A549 (cell line): ENCODE measurements at regions not wholly inside any gene's neighbourhood (a gene's known extent, or its start where the extent isn't known, plus 50 kb on each side); places are given as distances from the start of the nearest gene placed in this dataset.

Experiments used
- ATAC-seq, 2 experiments: fragments of 200-7000 bp in 1 of 2; fragments of >200 bp in 1 of 2; cut with Nextera tagmentation in 1 of 2; cut with Tn5 transposase in 1 of 2; 3 replicates each; pipeline versions ENCODE4 v1.8.0 to v1.9.1; 2018 to 2020; ENCODE audit warnings: mild to moderate bottlenecking in 1 of 2, moderate library complexity in 1 of 2
- CTCF ChIA-PET: fragments of 300-600 bp; sonication (Branson Sonifier 250); formaldehyde crosslinking; extraction: SDS; loops from one replicate; lab custom pipeline; 2021; ENCODE audit warnings: antibody characterized with exemption, inconsistent platforms; lab: Yijun Ruan, JAX
- POLR2A ChIA-PET: fragments of 350-600 bp; formaldehyde crosslinking; extraction: SDS; loops from one replicate; lab custom pipeline; 2021; ENCODE audit warnings: antibody characterized with exemption, inconsistent platforms; lab: Yijun Ruan, JAX
- DNase-seq, 2 experiments: peaks; one replicate each; pipeline versions ENCODE4 v3.0.0 to v3.0.0-alpha.2; 2011 to 2016; ENCODE audit warnings: low read depth in 1 of 2, low spot score in 1 of 2
- FAIRE-seq: peaks from 2 replicates; lab custom pipeline; 2011; peaks lifted over from hg19 to GRCh38; lab: Jason Lieb, UNC
- H3K27ac ChIP-seq, 2 experiments: fragments of >200 bp; sonication (Bioruptor Twin); formaldehyde crosslinking; 3 replicates each; pipeline ENCODE4 v1.5.1; 2016 to 2017
- H3K4me1 ChIP-seq: fragments of >200 bp; sonication (Bioruptor Twin); formaldehyde crosslinking; 3 replicates; pipeline ENCODE4 v1.6.1; 2016
- H3K4me2 ChIP-seq: fragments of >200 bp; sonication (Bioruptor Twin); formaldehyde crosslinking; 3 replicates; pipeline ENCODE4 v1.6.1; 2016
- H3K4me3 ChIP-seq: fragments of >200 bp; sonication (Bioruptor Twin); formaldehyde crosslinking; 3 replicates; pipeline ENCODE4 v1.5.1; 2016
- H3K9me3 ChIP-seq: fragments of >200 bp; sonication (Bioruptor Twin); formaldehyde crosslinking; 3 replicates; pipeline ENCODE4 v1.6.1; 2016
- BHLHE40 ChIP-seq: IDR thresholded peaks from 2 replicates; pipeline ENCODE4 v1.6.1; 2012; ENCODE audit warnings: low read depth, low read length, inconsistent platforms
- CBX8 ChIP-seq: fragments of 200-600 bp; sonication (generic); IDR thresholded peaks from 2 replicates; pipeline ENCODE4 v1.6.1; 2016
- CHD4 ChIP-seq: fragments of 200-600 bp; sonication (generic); IDR thresholded peaks from 2 replicates; pipeline ENCODE4 v1.6.1; 2016; ENCODE audit warnings: antibody characterized with exemption, mild to moderate bottlenecking, borderline replicate concordance
- EHF ChIP-seq: fragments of 250-450 bp; sonication (Bioruptor Pico); IDR thresholded peaks from 2 replicates; pipeline ENCODE4 v1.5.0; 2020; ENCODE audit warnings: mild to moderate bottlenecking
- EHMT2 ChIP-seq: fragments of 200-600 bp; sonication (generic); IDR thresholded peaks from 2 replicates; pipeline ENCODE4 v1.6.1; 2016; ENCODE audit warnings: antibody characterized with exemption, low read depth, mild to moderate bottlenecking, moderate library complexity
- ESRRA ChIP-seq: fragments of 150-350 bp; IDR thresholded peaks from 2 replicates; pipeline ENCODE4 v1.6.1; 2014; ENCODE audit warnings: mild to moderate bottlenecking, low read length, borderline replicate concordance
- FOSL2 ChIP-seq, 2 experiments: fragments of 450-650 bp in 1 of 2; fragments of >200 bp in 1 of 2; sonication (Bioruptor Twin) in 1 of 2; formaldehyde crosslinking; IDR thresholded peaks; 2 replicates each; pipeline versions ENCODE4 v1.5.0 to v1.6.1; 2016 to 2020; ENCODE audit warnings: mild to moderate bottlenecking in 1 of 2, moderate library complexity in 1 of 2
- GATA3 ChIP-seq: IDR thresholded peaks from 2 replicates; pipeline ENCODE4 v1.6.1; 2012; ENCODE audit warnings: borderline replicate concordance
- HDAC2 ChIP-seq: fragments of 200-600 bp; sonication (generic); IDR thresholded peaks from 2 replicates; pipeline ENCODE4 v1.6.1; 2016
- HEYL ChIP-seq: fragments of 250-450 bp; sonication (Bioruptor Pico); IDR thresholded peaks from 2 replicates; pipeline ENCODE4 v1.8.0; 2021; ENCODE audit warnings: mild to moderate bottlenecking, moderate library complexity
- KDM1A ChIP-seq: fragments of 200-600 bp; sonication (generic); IDR thresholded peaks from 2 replicates; pipeline ENCODE4 v1.6.1; 2016; ENCODE audit warnings: low read depth, mild to moderate bottlenecking
- MAZ ChIP-seq: fragments of 150-350 bp; IDR thresholded peaks from 2 replicates; pipeline ENCODE4 v1.6.1; 2014; ENCODE audit warnings: antibody characterized with exemption, low read depth, low read length, borderline replicate concordance
- NFE2L2 ChIP-seq: fragments of 150-350 bp; conservative IDR thresholded peaks from 2 replicates; pipeline ENCODE4 v1.6.1; 2014; ENCODE audit warnings: low read length
- NPAS2 ChIP-seq: fragments of 250-450 bp; sonication (Bioruptor Pico); IDR thresholded peaks from 2 replicates; pipeline ENCODE4 v1.8.0; 2022; ENCODE audit warnings: mild to moderate bottlenecking, moderate library complexity, borderline replicate concordance
- POLR2A ChIP-seq: IDR thresholded peaks from 2 replicates; pipeline ENCODE4 v1.6.1; 2012; ENCODE audit warnings: mild to moderate bottlenecking, low read length
- POLR2AphosphoS2 ChIP-seq: conservative IDR thresholded peaks from 2 replicates; pipeline ENCODE4 v1.6.1; 2012; ENCODE audit warnings: low read length, improper control_type of control experiment, inconsistent platforms
- RAD21 ChIP-seq, 2 experiments: fragments of >200 bp in 1 of 2; sonication (Bioruptor Twin) in 1 of 2; formaldehyde crosslinking in 1 of 2; IDR thresholded peaks in 1 of 2; conservative IDR thresholded peaks in 1 of 2; 2 replicates in 1 of 2; 3 replicates in 1 of 2; pipeline ENCODE4 v1.6.1; 2012 to 2018; ENCODE audit warnings: inconsistent platforms in 1 of 2
- RARB ChIP-seq: fragments of 250-450 bp; sonication (Bioruptor Pico); IDR thresholded peaks from 2 replicates; pipeline ENCODE4 v1.8.0; 2021; ENCODE audit warnings: mild to moderate bottlenecking, moderate library complexity
- RCOR1 ChIP-seq: fragments of 150-350 bp; IDR thresholded peaks from 2 replicates; pipeline ENCODE4 v1.6.1; 2014; ENCODE audit warnings: antibody characterized with exemption, low read length, low read depth
- REST ChIP-seq: fragments of 200-600 bp; sonication (generic); IDR thresholded peaks from 2 replicates; pipeline ENCODE4 v1.6.1; 2016; ENCODE audit warnings: antibody characterized with exemption, mild to moderate bottlenecking, moderate library complexity
- RFX5 ChIP-seq: fragments of 450-650 bp; IDR thresholded peaks from 2 replicates; pipeline ENCODE4 v1.7.1; 2014; ENCODE audit warnings: antibody characterized with exemption, mild to moderate bottlenecking, moderate library complexity
- SREBF2 ChIP-seq: fragments of 450-650 bp; IDR thresholded peaks from 2 replicates; pipeline ENCODE4 v1.6.1; 2014; ENCODE audit warnings: mild to moderate bottlenecking, moderate library complexity
- TP53 ChIP-seq: fragments of 250-450 bp; sonication (Bioruptor Pico); IDR thresholded peaks from 2 replicates; pipeline ENCODE4 v1.5.0; 2021; ENCODE audit warnings: mild to moderate bottlenecking, moderate library complexity
- ZC3H11A ChIP-seq: fragments of 450-650 bp; IDR thresholded peaks from 2 replicates; pipeline ENCODE4 v1.6.1; 2014; ENCODE audit warnings: antibody characterized with exemption, mild to moderate bottlenecking
- ZNF302 ChIP-seq: fragments of 250-450 bp; sonication (Bioruptor Pico); IDR thresholded peaks from 2 replicates; pipeline ENCODE4 v1.9.0; 2021; ENCODE audit warnings: inconsistent platforms, mild to moderate bottlenecking, moderate library complexity
- WGBS: methylation state at CpG from one replicate; pipeline ENCODE4 v1.1.6; 2017; ENCODE audit errors: missing lambda C conversion rate; 5-methylcytosine and 5-hydroxymethylcytosine counted together
- TF ChIP-seq, protein P1 (sequence below): IDR thresholded peaks from 2 replicates; pipeline ENCODE4 v1.6.1; 2012
- TF ChIP-seq, protein P2 (sequence below): fragments of 150-350 bp; IDR thresholded peaks from 2 replicates; pipeline ENCODE4 v1.6.1; 2014; ENCODE audit warnings: low read depth, mild to moderate bottlenecking, low read length

DNA sequence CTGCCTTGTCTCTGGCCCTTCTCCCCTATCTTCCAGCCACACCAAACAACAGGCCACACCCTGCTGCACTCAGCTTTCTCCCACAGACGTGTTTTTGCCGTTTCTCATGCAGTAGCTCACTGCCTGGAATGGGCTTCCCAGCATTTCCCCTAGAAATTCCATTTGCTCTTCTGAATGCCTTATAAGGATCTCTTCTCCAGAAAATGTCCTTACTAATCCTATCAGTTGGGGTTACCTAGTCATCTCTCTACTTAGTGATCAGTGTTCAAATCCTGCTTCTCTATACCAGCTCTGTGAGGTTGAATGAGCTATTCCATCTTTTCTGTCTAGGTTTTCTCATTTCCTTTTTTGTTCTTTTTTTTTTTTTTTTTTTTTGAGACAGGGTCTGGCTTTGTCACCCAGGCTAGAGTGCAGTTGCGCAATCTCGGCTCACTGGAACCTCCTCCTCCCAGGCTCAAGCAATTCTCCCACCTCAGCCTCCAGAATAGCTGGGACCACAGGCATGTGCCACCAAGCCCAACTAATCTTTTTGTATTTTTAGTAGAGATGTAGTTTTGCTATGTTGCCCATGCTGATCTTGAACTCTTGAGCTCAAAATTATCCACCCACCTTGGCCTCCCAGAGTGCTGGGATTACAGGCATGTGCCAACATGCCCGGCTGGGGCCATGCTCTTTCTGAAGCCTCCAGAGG is 98.2 kb upstream of the CHD2 start (continued):
- TF ChIP-seq ZC3H11A (no peak), REST (no peak), MAZ (no peak), RFX5 (no peak), FOSL2 (IDR thresholded peaks at IDR 0.05) (no peak), FOSL2 (CRISPR knock-in tag; IDR thresholded peaks at IDR 0.05) (no peak), RARB (CRISPR knock-in tag) (no peak), RAD21 (conservative IDR thresholded peaks at IDR 0.05 in 1 of 2, IDR thresholded peaks at IDR 0.05 in 1 of 2) (no peak), NFE2L2 (no peak), BHLHE40 (no peak), ZNF302 (CRISPR knock-in tag) (peak; percentile 51; the same call in 1 of the 2 replicates), GATA3 (no peak), EHMT2 (no peak), ESRRA (no peak), POLR2AphosphoS2 (no peak), EHF (CRISPR knock-in tag) (no peak), TP53 (CRISPR knock-in tag) (0 out of 2 replicates have a peak, but pooled peaks have one; percentile 49), HEYL (CRISPR knock-in tag) (no peak), HDAC2 (no peak), KDM1A (no peak), SREBF2 (no peak), POLR2A (no peak)
- TF ChIP-seq, protein P1, sequence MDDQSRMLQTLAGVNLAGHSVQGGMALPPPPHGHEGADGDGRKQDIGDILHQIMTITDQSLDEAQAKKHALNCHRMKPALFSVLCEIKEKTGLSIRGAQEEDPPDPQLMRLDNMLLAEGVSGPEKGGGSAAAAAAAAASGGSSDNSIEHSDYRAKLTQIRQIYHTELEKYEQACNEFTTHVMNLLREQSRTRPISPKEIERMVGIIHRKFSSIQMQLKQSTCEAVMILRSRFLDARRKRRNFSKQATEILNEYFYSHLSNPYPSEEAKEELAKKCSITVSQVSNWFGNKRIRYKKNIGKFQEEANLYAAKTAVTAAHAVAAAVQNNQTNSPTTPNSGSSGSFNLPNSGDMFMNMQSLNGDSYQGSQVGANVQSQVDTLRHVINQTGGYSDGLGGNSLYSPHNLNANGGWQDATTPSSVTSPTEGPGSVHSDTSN = no peak
- TF ChIP-seq, protein P2, sequence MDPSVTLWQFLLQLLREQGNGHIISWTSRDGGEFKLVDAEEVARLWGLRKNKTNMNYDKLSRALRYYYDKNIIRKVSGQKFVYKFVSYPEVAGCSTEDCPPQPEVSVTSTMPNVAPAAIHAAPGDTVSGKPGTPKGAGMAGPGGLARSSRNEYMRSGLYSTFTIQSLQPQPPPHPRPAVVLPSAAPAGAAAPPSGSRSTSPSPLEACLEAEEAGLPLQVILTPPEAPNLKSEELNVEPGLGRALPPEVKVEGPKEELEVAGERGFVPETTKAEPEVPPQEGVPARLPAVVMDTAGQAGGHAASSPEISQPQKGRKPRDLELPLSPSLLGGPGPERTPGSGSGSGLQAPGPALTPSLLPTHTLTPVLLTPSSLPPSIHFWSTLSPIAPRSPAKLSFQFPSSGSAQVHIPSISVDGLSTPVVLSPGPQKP = no peak
- TF ChIP-seq, all 56 proteins: peak for 8

GRCh38 chr15:92803536-92803851 is 96.6 kb upstream of the CHD2 start:
- ChIA-PET CTCF (interaction anchor here (1.0 to 10.8 kb wide), 11 partner anchors 9 to 234 kb away, joined by 3 to 168 read pairs (median 5); partner anchors contain the start of gene CHD2), POLR2A (interaction anchor here (1.2 to 2.4 kb wide), 11 partner anchors 16 to 226 kb away, joined by 3 to 69 read pairs (median 9); partner anchors contain the start of gene CHD2)
- WGBS = 0% methylated on average over 1 of the region's 1 CpG
- TF ChIP-seq RFX5 (no peak), CBX8 (no peak), GATA3 (no peak), KDM1A (peak; percentile 91), HEYL (CRISPR knock-in tag) (0 out of 2 replicates have a peak, but pooled peaks have one; percentile 4), TP53 (CRISPR knock-in tag) (0 out of 2 replicates have a peak, but pooled peaks have one; percentile 66), HDAC2 (peak; percentile 70; the same call in 1 of the 2 replicates), NPAS2 (CRISPR knock-in tag) (no peak), CHD4 (peak; percentile 90; the same call in 1 of the 2 replicates), POLR2AphosphoS2 (no peak), RCOR1 (peak; percentile 86)
- TF ChIP-seq, all 56 proteins: peak for 6
- peak overlapping the region; percentile 45 for H3K4me2 ChIP-seq
- ATAC-seq (no peak), FAIRE-seq (no peak), DNase-seq (no peak)
- peaks cover 48% of the 10 kb centered on the region for H3K4me1 ChIP-seq
- no peaks in the 10 kb centered on the region for H3K9me3 ChIP-seq
- H3K27ac ChIP-seq = peak overlapping the region; percentile 77 to 90
- H3K4me3 ChIP-seq = no peak overlapping the region
